ENCODE measurements at regions not wholly inside any gene's neighbourhood (a gene's known extent, or its start where the extent isn't known, plus 50 kb on each side); places are given as distances from the start of the nearest gene placed in this dataset.
A peak's percentile ranks its signal among the peaks of the same experiment; 100 is the strongest.

DNA sequence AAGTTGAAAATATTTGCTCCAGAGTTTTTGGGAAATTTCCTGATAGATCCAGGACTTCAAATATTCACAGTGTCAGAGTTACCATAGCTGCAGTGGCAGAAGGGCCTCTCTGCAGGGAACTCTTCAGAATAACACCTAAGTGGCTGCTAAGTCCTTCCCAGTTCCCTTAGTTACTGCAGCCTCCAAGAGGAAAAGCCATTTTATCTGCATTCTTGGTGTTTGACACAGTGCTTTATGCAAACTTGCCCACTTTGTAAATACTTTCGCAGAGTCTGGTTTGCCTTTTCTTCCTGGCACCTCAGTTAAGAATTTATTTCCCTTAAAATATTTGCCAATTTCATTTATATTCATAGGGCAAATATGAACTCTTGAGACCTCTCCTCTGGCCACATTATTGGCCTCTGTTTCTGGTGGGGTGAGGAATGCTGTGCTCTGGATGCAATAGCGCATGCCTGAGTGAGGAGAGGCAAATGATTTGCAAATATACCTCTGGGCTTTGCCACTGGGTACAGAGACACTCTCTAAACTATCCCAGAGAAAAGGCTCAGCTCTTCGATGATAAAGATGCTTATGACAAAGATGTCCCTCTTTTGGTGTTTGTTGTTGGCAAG lies 566.3 kb upstream of the NR3C2 start:
- no peak overlapping the region for H3K4me3 ChIP-seq (ENCODE audit: low read depth, low read length)
- TF ChIP-seq, protein P1, sequence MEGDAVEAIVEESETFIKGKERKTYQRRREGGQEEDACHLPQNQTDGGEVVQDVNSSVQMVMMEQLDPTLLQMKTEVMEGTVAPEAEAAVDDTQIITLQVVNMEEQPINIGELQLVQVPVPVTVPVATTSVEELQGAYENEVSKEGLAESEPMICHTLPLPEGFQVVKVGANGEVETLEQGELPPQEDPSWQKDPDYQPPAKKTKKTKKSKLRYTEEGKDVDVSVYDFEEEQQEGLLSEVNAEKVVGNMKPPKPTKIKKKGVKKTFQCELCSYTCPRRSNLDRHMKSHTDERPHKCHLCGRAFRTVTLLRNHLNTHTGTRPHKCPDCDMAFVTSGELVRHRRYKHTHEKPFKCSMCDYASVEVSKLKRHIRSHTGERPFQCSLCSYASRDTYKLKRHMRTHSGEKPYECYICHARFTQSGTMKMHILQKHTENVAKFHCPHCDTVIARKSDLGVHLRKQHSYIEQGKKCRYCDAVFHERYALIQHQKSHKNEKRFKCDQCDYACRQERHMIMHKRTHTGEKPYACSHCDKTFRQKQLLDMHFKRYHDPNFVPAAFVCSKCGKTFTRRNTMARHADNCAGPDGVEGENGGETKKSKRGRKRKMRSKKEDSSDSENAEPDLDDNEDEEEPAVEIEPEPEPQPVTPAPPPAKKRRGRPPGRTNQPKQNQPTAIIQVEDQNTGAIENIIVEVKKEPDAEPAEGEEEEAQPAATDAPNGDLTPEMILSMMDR (IDR thresholded peaks at IDR 0.05; ENCODE audit: insufficient read depth, low read depth, low read length): no peak
- DNase-seq (ENCODE audit: low read depth): no peak

DNA sequence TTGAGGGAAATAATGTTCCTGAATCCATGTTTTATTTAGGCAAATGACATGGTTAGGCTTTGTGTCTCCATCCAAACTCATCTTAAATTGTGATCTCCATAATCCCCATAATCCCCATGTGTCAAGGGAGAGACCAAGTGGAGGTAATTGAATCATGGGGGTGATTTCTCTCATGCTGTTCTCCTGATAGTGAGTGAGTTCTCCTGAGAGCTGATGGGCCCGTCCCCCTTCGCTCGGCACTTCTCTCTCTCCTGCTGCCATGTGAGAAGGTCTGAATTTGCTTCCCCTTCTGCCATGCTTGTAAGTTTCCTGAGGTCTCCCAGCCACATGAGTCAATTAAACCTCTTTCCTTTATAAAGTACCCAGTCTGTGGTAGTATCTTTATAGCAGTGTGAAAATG lies 563.0 kb upstream of the NR3C2 start:
- DNase-seq (ENCODE audit: low read depth): no peak
- no peak overlapping the region for H3K4me3 ChIP-seq (ENCODE audit: low read depth, low read length)
- TF ChIP-seq, protein P1 (IDR thresholded peaks at IDR 0.05; ENCODE audit: insufficient read depth, low read depth, low read length): no peak

DNA sequence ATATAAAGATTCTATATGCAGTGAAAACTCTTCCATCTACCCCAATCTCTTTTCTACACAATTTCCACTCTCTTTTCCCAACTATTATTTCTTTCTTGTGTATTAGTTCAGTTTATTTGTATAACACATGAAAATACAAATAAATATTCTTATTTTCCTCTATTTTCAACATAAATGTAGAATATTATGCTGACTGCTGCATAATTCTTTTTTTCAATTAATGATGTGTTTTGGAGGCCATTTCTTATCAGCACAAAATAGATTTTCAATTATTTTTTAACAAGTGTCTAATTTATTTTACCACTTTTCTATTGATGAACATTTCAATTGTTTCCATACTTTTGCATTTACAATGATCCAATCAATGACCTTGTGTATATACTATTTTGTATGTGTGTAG lies 557.7 kb upstream of the NR3C2 start:
- DNase-seq (ENCODE audit: low read depth): no peak
- no peak overlapping the region for H3K4me3 ChIP-seq (ENCODE audit: low read depth, low read length)
- TF ChIP-seq, protein P1 (IDR thresholded peaks at IDR 0.05; ENCODE audit: insufficient read depth, low read depth, low read length): no peak

DNA sequence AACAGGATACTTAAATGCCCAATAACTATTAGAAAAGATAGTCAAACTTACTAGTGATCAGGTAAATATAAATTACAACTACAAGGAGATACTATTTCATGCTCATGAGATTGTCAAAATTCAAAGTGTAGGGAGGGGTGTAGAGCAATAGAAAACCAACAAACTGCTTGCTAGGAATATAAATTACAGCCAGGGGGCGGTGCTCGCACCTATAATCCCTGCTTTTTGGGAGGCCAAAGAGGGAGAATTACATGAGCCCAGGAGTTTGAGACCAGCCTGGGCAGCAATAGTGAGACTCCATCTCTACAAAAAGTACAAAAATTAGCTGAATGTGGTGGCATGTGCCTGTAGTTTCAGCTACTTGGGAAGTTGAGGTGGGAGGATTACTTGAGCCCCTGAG lies 556.5 kb upstream of the NR3C2 start:
- TF ChIP-seq, protein P1 (IDR thresholded peaks at IDR 0.05; ENCODE audit: insufficient read depth, low read depth, low read length): peak; percentile 18
- peak; percentile 5 for DNase-seq (ENCODE audit: low read depth)

DNA sequence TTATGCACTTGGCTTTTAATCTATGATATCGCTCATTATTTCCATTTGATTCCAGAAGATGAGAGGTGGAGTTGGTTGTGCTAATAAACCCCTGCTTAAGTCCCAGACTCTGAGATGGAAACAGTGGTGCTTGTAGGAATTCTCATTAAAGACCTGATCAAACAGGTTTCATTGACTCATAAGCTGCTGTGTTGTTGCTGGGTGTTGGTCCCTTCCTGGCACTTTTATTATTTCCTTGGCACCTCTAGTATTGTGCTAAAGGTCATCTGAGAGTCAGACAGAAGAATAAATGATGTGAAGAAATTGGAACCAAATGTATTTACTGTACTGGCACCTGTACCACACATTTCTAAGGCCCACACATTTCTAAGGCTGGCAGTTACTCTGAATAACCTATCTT lies 544.7 kb upstream of the NR3C2 start:
- TF ChIP-seq, protein P1 (IDR thresholded peaks at IDR 0.05; ENCODE audit: insufficient read depth, low read depth, low read length): no peak
- H3K4me3 ChIP-seq (ENCODE audit: low read depth, low read length): no peak overlapping the region
- DNase-seq (ENCODE audit: low read depth): no peak

More for the DNA sequence above, 556.5 kb upstream of the NR3C2 start:
- no peak overlapping the region for H3K4me3 ChIP-seq (ENCODE audit: low read depth, low read length)

DNA sequence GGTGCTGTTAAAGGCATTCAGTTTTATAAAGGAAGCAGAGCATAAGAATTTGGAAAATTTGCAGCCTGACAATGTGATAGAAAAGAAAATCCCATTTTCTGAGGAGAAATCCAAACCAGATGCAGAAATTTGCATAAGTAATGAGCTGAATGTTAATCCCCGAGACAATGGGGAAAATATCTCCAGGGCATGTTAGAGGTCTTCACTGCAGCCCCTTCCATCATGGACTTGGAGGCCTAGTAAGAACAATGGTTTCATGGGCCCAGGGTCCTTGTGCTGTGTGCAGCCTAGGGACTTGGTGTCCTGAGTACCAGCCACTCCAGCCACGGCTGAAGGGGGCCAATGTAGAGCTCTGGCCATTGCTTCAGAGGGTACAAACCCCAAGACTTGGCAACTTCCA lies 542.7 kb upstream of the NR3C2 start:
- no peak for DNase-seq (ENCODE audit: low read depth)
- no peak overlapping the region for H3K4me3 ChIP-seq (ENCODE audit: low read depth, low read length)
- TF ChIP-seq, protein P1 (IDR thresholded peaks at IDR 0.05; ENCODE audit: insufficient read depth, low read depth, low read length): no peak

DNA sequence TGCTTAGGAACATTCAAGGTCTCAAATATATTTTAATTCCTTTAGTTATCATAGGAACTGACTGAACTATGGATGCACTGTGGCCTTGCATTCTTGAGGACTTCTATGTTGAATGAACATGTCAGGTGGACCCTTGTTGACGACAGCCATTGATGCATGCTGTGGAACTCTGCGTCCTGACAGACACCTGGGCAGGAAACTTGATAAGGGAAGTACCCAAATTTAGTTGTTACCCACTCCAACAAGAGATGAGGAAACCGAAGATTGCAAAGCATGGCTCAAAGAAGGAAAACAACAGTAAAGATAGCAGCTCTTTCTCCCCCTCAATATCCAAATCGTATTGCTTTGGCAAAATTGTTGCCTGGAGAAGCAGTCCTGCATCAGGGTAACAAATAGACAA lies 540.0 kb upstream of the NR3C2 start:
- TF ChIP-seq, protein P1 (IDR thresholded peaks at IDR 0.05; ENCODE audit: insufficient read depth, low read depth, low read length): no peak
- H3K4me3 ChIP-seq (ENCODE audit: low read depth, low read length): no peak overlapping the region
- no peak for DNase-seq (ENCODE audit: low read depth)
